ENCODE measurements at regions not wholly inside any gene's neighbourhood (a gene's known extent, or its start where the extent isn't known, plus 50 kb on each side); places are given as distances from the start of the nearest gene placed in this dataset.

DNA sequence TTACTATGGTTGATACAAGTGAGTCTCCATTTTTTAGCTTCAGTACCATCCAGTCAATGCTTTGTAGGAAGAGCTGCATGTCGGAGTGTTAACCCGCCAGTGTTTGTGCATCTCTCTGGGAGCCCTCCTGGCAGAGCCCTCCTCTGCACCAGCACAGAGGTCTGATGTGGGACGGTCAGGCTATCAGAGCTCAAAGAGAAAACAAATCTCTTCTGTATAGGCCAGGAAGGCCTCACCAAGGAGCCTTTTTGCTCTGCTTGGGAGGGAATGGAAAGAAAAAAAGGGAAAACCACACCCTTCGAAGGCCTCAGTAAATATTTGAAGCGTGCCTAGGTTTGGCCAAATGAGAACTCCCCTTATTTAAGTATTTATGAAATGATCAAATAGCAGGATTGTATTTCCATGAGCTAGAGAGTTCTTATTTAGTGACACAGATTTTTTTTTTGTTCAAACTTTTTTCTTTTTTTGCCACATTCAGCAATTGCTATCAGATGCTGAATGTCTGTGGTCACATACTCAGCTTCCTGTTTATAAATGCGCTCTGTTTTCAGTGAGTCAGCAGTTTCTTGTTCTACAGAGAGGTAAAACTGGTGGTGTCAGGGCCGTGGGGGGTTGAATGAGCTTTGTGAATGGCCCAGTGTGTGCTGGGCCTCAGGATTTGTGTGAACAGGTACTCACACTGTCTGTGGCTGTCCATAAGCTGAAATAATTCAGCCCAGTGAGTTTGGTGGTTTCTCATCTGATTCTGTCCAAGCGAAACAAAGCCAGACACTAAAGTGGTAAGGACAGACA, 226.6 kb downstream of the SNX18 start:
- TF ChIP-seq, protein P1, sequence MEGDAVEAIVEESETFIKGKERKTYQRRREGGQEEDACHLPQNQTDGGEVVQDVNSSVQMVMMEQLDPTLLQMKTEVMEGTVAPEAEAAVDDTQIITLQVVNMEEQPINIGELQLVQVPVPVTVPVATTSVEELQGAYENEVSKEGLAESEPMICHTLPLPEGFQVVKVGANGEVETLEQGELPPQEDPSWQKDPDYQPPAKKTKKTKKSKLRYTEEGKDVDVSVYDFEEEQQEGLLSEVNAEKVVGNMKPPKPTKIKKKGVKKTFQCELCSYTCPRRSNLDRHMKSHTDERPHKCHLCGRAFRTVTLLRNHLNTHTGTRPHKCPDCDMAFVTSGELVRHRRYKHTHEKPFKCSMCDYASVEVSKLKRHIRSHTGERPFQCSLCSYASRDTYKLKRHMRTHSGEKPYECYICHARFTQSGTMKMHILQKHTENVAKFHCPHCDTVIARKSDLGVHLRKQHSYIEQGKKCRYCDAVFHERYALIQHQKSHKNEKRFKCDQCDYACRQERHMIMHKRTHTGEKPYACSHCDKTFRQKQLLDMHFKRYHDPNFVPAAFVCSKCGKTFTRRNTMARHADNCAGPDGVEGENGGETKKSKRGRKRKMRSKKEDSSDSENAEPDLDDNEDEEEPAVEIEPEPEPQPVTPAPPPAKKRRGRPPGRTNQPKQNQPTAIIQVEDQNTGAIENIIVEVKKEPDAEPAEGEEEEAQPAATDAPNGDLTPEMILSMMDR (IDR thresholded peaks at IDR 0.05), result no peak
- TF ChIP-seq EP300 (IDR thresholded peaks at IDR 0.05), result no peak
